IMR-90 (cell line): ENCODE measurements at regions not wholly inside any gene's neighbourhood (a gene's known extent, or its start where the extent isn't known, plus 50 kb on each side); places are given as distances from the start of the nearest gene placed in this dataset.

Experiments used
- ATAC-seq: fragments of 200-7000 bp; cut with Tn5 transposase; 2 replicates; pipeline ENCODE4 v1.9.1; 2020; ENCODE audit warnings: low read depth, mild to moderate bottlenecking, moderate library complexity
- BruUV-seq: library from RNA; stranded (reverse); fragments of 400-500 nt; replicated peaks from 2 replicates; lab custom pipeline; 2021; lab: Mats Ljungman, UMichigan
- CTCF ChIA-PET: fragments of 300-600 bp; formaldehyde crosslinking; extraction: SDS; loops from one replicate; lab custom pipeline; 2021; ENCODE audit warnings: antibody characterized with exemption; lab: Yijun Ruan, JAX
- POLR2A ChIA-PET: fragments of 300-600 bp; sonication (Branson Sonifier 250); formaldehyde crosslinking; loops from one replicate; lab custom pipeline; 2022; ENCODE audit warnings: antibody characterized with exemption; ENCODE audit not compliant: unreplicated experiment; lab: Charles Lee
- DNase-seq: peaks from one replicate; pipeline ENCODE4 v3.0.0; 2013
- H2AFZ ChIP-seq: replicated peaks from 2 replicates; pipeline ENCODE3; 2013; ENCODE audit warnings: low read length, mild to moderate bottlenecking; ENCODE audit not compliant: poor library complexity
- H2AK5ac ChIP-seq: 2 replicates; pipeline ENCODE4 v1.6.1; 2013; ENCODE audit warnings: low read depth, low read length, inconsistent platforms
- H2AK9ac ChIP-seq: replicated peaks from 2 replicates; pipeline ENCODE3; 2013; ENCODE audit warnings: mild to moderate bottlenecking, low read depth, low read length, moderate library complexity; ENCODE audit not compliant: poor library complexity
- H2BK120ac ChIP-seq: 2 replicates; pipeline ENCODE4 v1.6.1; 2013; ENCODE audit warnings: low read depth, low read length, inconsistent platforms
- H2BK15ac ChIP-seq: 3 replicates; pipeline ENCODE4 v1.6.1; 2013; ENCODE audit warnings: low read depth, low read length, inconsistent platforms
- H2BK20ac ChIP-seq: 2 replicates; pipeline ENCODE4 v1.6.1; 2013; ENCODE audit warnings: low read depth, mild to moderate bottlenecking, inconsistent platforms, low read length, moderate library complexity
- H2BK5ac ChIP-seq: 2 replicates; pipeline ENCODE4 v1.6.1; 2013; ENCODE audit warnings: mild to moderate bottlenecking, low read depth, low read length, inconsistent platforms; ENCODE audit not compliant: poor library complexity, severe bottlenecking
- H3K14ac ChIP-seq: replicated peaks from 2 replicates; pipeline ENCODE4 v1.6.1; 2013; ENCODE audit warnings: low read depth, low read length, inconsistent platforms
- H3K18ac ChIP-seq: 2 replicates; pipeline ENCODE4 v1.6.1; 2013; ENCODE audit warnings: low read depth, low read length, control low read depth
- H3K23ac ChIP-seq: 2 replicates; pipeline ENCODE4 v1.6.1; 2013; ENCODE audit warnings: low read depth, low read length, inconsistent platforms
- H3K27ac ChIP-seq: 2 replicates; pipeline ENCODE4 v1.5.1; 2013; ENCODE audit warnings: mild to moderate bottlenecking, control low read depth, low read length; ENCODE audit not compliant: insufficient read depth
- H3K27me3 ChIP-seq: 2 replicates; pipeline ENCODE4 v1.6.1; 2013; ENCODE audit warnings: low read length; ENCODE audit not compliant: control insufficient read depth, insufficient read depth
- H3K36me3 ChIP-seq: 2 replicates; pipeline ENCODE4 v1.6.1; 2013; ENCODE audit warnings: low read length, mixed read lengths; ENCODE audit not compliant: control insufficient read depth, insufficient read depth
- H3K4ac ChIP-seq: 2 replicates; pipeline ENCODE4 v1.6.1; 2013; ENCODE audit warnings: low read depth, low read length, inconsistent platforms
- H3K4me1 ChIP-seq: 2 replicates; pipeline ENCODE4 v1.6.1; 2013; ENCODE audit warnings: low read length, mixed read lengths; ENCODE audit not compliant: control insufficient read depth, insufficient read depth
- H3K4me2 ChIP-seq: 2 replicates; pipeline ENCODE4 v1.6.1; 2013; ENCODE audit warnings: low read depth, mild to moderate bottlenecking, control low read depth, low read length, moderate library complexity
- H3K4me3 ChIP-seq: 2 replicates; pipeline ENCODE4 v1.5.1; 2013; ENCODE audit warnings: low read depth, mild to moderate bottlenecking, control low read depth, low read length, moderate library complexity; ENCODE audit not compliant: insufficient read depth
- H3K56ac ChIP-seq: 2 replicates; pipeline ENCODE4 v1.6.1; 2013; ENCODE audit warnings: low read length, inconsistent platforms; ENCODE audit not compliant: insufficient read depth; ENCODE audit errors: extremely low read depth
- H3K79me1 ChIP-seq, 2 experiments: 2 replicates each; pipeline ENCODE4 v1.6.1; 2013; ENCODE audit warnings: low read length in 2 of 2, inconsistent platforms in 1 of 2, low read depth in 1 of 2
- H3K9ac ChIP-seq: 2 replicates; pipeline ENCODE4 v1.6.1; 2013; ENCODE audit warnings: low read depth, low read length, control low read depth
- H3K9me1 ChIP-seq: 2 replicates; pipeline ENCODE4 v1.6.1; 2013; ENCODE audit warnings: low read length, inconsistent platforms; ENCODE audit not compliant: insufficient read depth
- H3K9me3 ChIP-seq: 2 replicates; pipeline ENCODE4 v1.6.1; 2013; ENCODE audit warnings: low read length; ENCODE audit not compliant: control insufficient read depth, insufficient read depth
- H4K20me1 ChIP-seq: 2 replicates; pipeline ENCODE4 v1.6.1; 2013; ENCODE audit warnings: low read length, inconsistent platforms; ENCODE audit not compliant: insufficient read depth
- H4K5ac ChIP-seq: 2 replicates; pipeline ENCODE4 v1.6.1; 2013; ENCODE audit warnings: mild to moderate bottlenecking, low read depth, low read length, control low read depth
- H4K8ac ChIP-seq, 2 experiments: 2 replicates each; pipeline ENCODE4 v1.6.1; 2013; ENCODE audit warnings: low read depth in 2 of 2, low read length in 2 of 2, control low read depth in 1 of 2, inconsistent platforms in 1 of 2
- H4K91ac ChIP-seq: 2 replicates; pipeline ENCODE4 v1.6.1; 2013; ENCODE audit warnings: low read depth, low read length, inconsistent platforms; ENCODE audit not compliant: insufficient read depth
- BHLHE40 ChIP-seq: fragments of 150-350 bp; IDR thresholded peaks from 2 replicates; pipeline ENCODE4 v1.6.1; 2016; ENCODE audit warnings: mild to moderate bottlenecking, low read depth, low read length
- CEBPB ChIP-seq: IDR thresholded peaks from 2 replicates; pipeline ENCODE4 v1.6.1; 2012; ENCODE audit warnings: low read depth, low read length, improper control_type of control experiment
- CTCF ChIP-seq: conservative IDR thresholded peaks from 2 replicates; pipeline ENCODE4 v1.5.1; 2012; ENCODE audit warnings: mild to moderate bottlenecking, low read depth, low read length, improper control_type of control experiment
- ELK1 ChIP-seq: fragments of 150-350 bp; IDR thresholded peaks from 2 replicates; pipeline ENCODE4 v1.6.1; 2016; ENCODE audit warnings: low read depth, mild to moderate bottlenecking, low read length, moderate library complexity, borderline replicate concordance
- FOS ChIP-seq: fragments of 150-350 bp; IDR thresholded peaks from 2 replicates; pipeline ENCODE4 v1.6.1; 2016; ENCODE audit warnings: low read depth, low read length
- MAFK ChIP-seq: IDR thresholded peaks from 2 replicates; pipeline ENCODE4 v1.6.1; 2012; ENCODE audit warnings: low read depth, low read length, improper control_type of control experiment
- MAZ ChIP-seq: IDR thresholded peaks from 2 replicates; pipeline ENCODE4 v1.6.1; 2012; ENCODE audit warnings: low read depth, mild to moderate bottlenecking, low read length, improper control_type of control experiment, moderate library complexity, borderline replicate concordance
- MXI1 ChIP-seq: IDR thresholded peaks from 2 replicates; pipeline ENCODE4 v1.6.1; 2012; ENCODE audit warnings: low read depth, mild to moderate bottlenecking, low read length, moderate library complexity, borderline replicate concordance
- NFE2L2 ChIP-seq: fragments of 150-350 bp; IDR thresholded peaks from 2 replicates; pipeline ENCODE4 v1.6.1; 2016; ENCODE audit warnings: low read depth, mild to moderate bottlenecking, low read length
- POLR2A ChIP-seq: IDR thresholded peaks from 2 replicates; pipeline ENCODE4 v1.6.1; 2012; ENCODE audit warnings: mild to moderate bottlenecking, low read depth, low read length
- RCOR1 ChIP-seq: IDR thresholded peaks from 2 replicates; pipeline ENCODE4 v1.6.1; 2012; ENCODE audit warnings: mild to moderate bottlenecking, low read length, improper control_type of control experiment; ENCODE audit not compliant: insufficient replicate concordance
- RFX5 ChIP-seq: IDR thresholded peaks from 2 replicates; pipeline ENCODE4 v1.8.0; 2012; ENCODE audit warnings: low read depth, mild to moderate bottlenecking, low read length, moderate library complexity
- SMC3 ChIP-seq: fragments of 150-350 bp; IDR thresholded peaks from 2 replicates; pipeline ENCODE4 v1.6.1; 2016; ENCODE audit warnings: low read depth, mild to moderate bottlenecking, antibody characterized with exemption, low read length, moderate library complexity
- WGBS, 2 experiments: methylation state at CpG; one replicate each; pipeline versions ENCODE4 v1.1.5 to v1.1.7; 2013; ENCODE audit warnings: missing lambda C conversion rate in 2 of 2; ENCODE audit not compliant: insufficient read length in 1 of 2; ENCODE audit errors: extremely low coverage in 2 of 2; 5-methylcytosine and 5-hydroxymethylcytosine counted together
- dilution Hi-C: fragments of 300-500 bp; cut with HindIII; formaldehyde crosslinking; loops from one replicate; pipeline ENCODE4 v1.14.3; 2018; ENCODE audit warnings: low sequenced_read_pairs; ENCODE audit not compliant: unreplicated experiment
- in situ Hi-C: fragments of 300-500 bp; cut with MboI; formaldehyde crosslinking; loops from 3 replicates; pipeline ENCODE4 v1.14.3; 2019; ENCODE audit warnings: low sequenced_read_pairs, inconsistent platforms, mixed read lengths
- intact Hi-C: fragments of 100-400 bp; cut with micrococcal nuclease; formaldehyde crosslinking; loops from 2 replicates; pipeline ENCODE4 v1.10.0; 2022
- TF ChIP-seq, protein P1 (sequence below): fragments of 150-350 bp; IDR thresholded peaks from 2 replicates; pipeline ENCODE4 v1.6.1; 2017; ENCODE audit warnings: mild to moderate bottlenecking, antibody characterized with exemption, low read length, low read depth

DNA sequence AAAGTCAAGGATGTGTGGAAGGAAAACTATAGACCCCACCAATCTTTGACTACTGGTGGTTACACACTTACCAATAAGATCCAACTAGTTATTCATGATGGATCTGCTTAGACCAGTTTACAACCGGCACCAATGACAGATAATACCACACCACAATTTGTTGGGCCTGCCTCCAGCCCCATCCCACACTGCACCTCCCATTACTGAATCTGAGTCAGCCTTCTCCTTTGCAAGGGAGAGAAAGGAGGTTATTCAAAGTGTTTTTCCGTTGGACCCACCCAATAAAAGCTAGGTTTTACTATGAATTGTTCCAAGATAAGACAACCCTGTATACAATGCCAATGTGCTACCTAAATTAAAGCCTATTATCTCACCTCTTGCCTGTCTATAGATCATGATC lies 453.5 kb downstream of the MTRR start:
- Histone ChIP-seq H3K18ac (no peak overlapping the region), H3K4me2 (no peak overlapping the region), H4K5ac (no peak overlapping the region), H4K8ac (no peak overlapping the region), H2AK9ac (no peak overlapping the region), H3K23ac (no peak overlapping the region), H2BK15ac (no peak overlapping the region), H3K56ac (no peak overlapping the region), H2BK120ac (no peak overlapping the region), H3K9ac (no peak overlapping the region), H4K91ac (no peak overlapping the region), H3K9me3 (no peaks in the 10 kb centered on the region), H3K27me3 (no peaks in the 10 kb centered on the region), H2BK20ac (no peak overlapping the region), H3K4me3 (no peak overlapping the region), H3K4ac (no peak overlapping the region), H3K14ac (no peak overlapping the region), H3K27ac (no peak overlapping the region), H2BK5ac (no peak overlapping the region), H2AK5ac (no peak overlapping the region), H2AFZ (no peak overlapping the region), H3K4me1 (no peaks in the 10 kb centered on the region), H3K9me1 (no peaks in the 10 kb centered on the region), H4K20me1 (no peaks in the 10 kb centered on the region), H3K79me1 (no peaks in the 10 kb centered on the region), H3K36me3 (no peaks in the 10 kb centered on the region)
- POLR2A ChIA-PET: no interaction called here
- no CpG with 5 or more reads among the region's 2 CpGs for WGBS, 2 experiments
- in situ Hi-C loops (no loop called here), intact Hi-C loops (no loop called here), dilution Hi-C loops (no loop called here)
- DNase-seq (no peak), ATAC-seq (no peak)
- no TSS peak for BruUV-seq
- CTCF ChIA-PET: no interaction called here
- no peak for TF ChIP-seq NFE2L2
- no peak for TF ChIP-seq MXI1
- TF ChIP-seq BHLHE40: no peak
- TF ChIP-seq POLR2A: no peak
- no peak for TF ChIP-seq ELK1
- no peak for TF ChIP-seq MAZ
- TF ChIP-seq RFX5: no peak
- TF ChIP-seq FOS: no peak
- TF ChIP-seq SMC3: no peak
- TF ChIP-seq MAFK: no peak
- TF ChIP-seq CEBPB: no peak
- TF ChIP-seq RCOR1: no peak
- TF ChIP-seq, protein P1, sequence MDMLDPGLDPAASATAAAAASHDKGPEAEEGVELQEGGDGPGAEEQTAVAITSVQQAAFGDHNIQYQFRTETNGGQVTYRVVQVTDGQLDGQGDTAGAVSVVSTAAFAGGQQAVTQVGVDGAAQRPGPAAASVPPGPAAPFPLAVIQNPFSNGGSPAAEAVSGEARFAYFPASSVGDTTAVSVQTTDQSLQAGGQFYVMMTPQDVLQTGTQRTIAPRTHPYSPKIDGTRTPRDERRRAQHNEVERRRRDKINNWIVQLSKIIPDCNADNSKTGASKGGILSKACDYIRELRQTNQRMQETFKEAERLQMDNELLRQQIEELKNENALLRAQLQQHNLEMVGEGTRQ: no peak
- TF ChIP-seq CTCF: no peak
